Central memory CD8-positive, alpha-beta T cell (primary cell): ENCODE measurements at regions not wholly inside any gene's neighbourhood (a gene's known extent, or its start where the extent isn't known, plus 50 kb on each side); places are given as distances from the start of the nearest gene placed in this dataset.

ENCODE experiments used
- ATAC-seq: fragments of 150-1000 bp; cut with Tn5 transposase; replicated peaks from 2 replicates; pipeline ENCODE4 v1.10.0; 2022; ENCODE audit warnings: mild to moderate bottlenecking, moderate FRiP score, moderate number of reproducible peaks; ENCODE audit not compliant: poor library complexity, severe bottlenecking; ENCODE audit errors: extremely low read depth
- DNase-seq, 2 donors: peaks; one replicate each; pipeline ENCODE4 v3.0.0; 2021; ENCODE audit warnings: low spot score in 2 of 2
- H3K27ac Mint-ChIP-seq: one replicate; pipeline ENCODE4 v1.8.0; 2022; ENCODE audit warnings: low read depth, mild to moderate bottlenecking, moderate library complexity, mixed read lengths
- H3K27me3 Mint-ChIP-seq: one replicate; pipeline ENCODE4 v1.8.0; 2022; ENCODE audit warnings: mixed read lengths
- H3K36me3 Mint-ChIP-seq: one replicate; pipeline ENCODE4 v1.8.0; 2022; ENCODE audit warnings: mild to moderate bottlenecking, moderate library complexity, mixed read lengths; ENCODE audit not compliant: insufficient read depth
- H3K4me1 Mint-ChIP-seq: one replicate; pipeline ENCODE4 v1.8.0; 2022; ENCODE audit warnings: mixed read lengths
- H3K4me3 Mint-ChIP-seq: one replicate; pipeline ENCODE4 v1.8.0; 2022; ENCODE audit warnings: mild to moderate bottlenecking, moderate library complexity, mixed read lengths
- H3K9me3 Mint-ChIP-seq: one replicate; pipeline ENCODE4 v1.8.0; 2022; ENCODE audit warnings: mixed read lengths

GRCh38 chr14:53879022-53879686 lies 77.5 kb downstream of the BMP4 start:
- Mint-ChIP-seq H3K36me3 (no peaks in the 10 kb centered on the region), H3K4me3 (no peak overlapping the region), H3K27ac (no peak overlapping the region), H3K27me3 (no peaks in the 10 kb centered on the region), H3K9me3 (peaks cover 10% of the 10 kb centered on the region), H3K4me1 (no peaks in the 10 kb centered on the region)
- no peak for DNase-seq
- ATAC-seq, result no peak

GRCh38 chr14:53875324-53875897 lies 81.2 kb downstream of the BMP4 start:
- Mint-ChIP-seq H3K9me3 (peaks cover 19% of the 10 kb centered on the region), H3K36me3 (no peaks in the 10 kb centered on the region), H3K4me1 (no peaks in the 10 kb centered on the region), H3K27ac (no peak overlapping the region), H3K4me3 (no peak overlapping the region), H3K27me3 (no peaks in the 10 kb centered on the region)
- ATAC-seq (no peak), DNase-seq (no peak)

- H3K27ac Mint-ChIP-seq, result no peak overlapping the region
- H3K9me3 Mint-ChIP-seq, result peaks cover 24% of the 10 kb centered on the region
- DNase-seq (no peak), ATAC-seq (no peak)
- H3K27me3 Mint-ChIP-seq, result no peaks in the 10 kb centered on the region
- no peaks in the 10 kb centered on the region for H3K36me3 Mint-ChIP-seq
- no peaks in the 10 kb centered on the region for H3K4me1 Mint-ChIP-seq
- H3K4me3 Mint-ChIP-seq, result no peak overlapping the region
Measured at GRCh38 chr14:53874704-53875103, 81.9 kb downstream of the BMP4 start.

GRCh38 chr14:53872681-53873089 lies 83.9 kb downstream of the BMP4 start:
- no peaks in the 10 kb centered on the region for H3K4me1 Mint-ChIP-seq
- DNase-seq, result no peak
- no peaks in the 10 kb centered on the region for H3K36me3 Mint-ChIP-seq
- H3K4me3 Mint-ChIP-seq, result no peak overlapping the region
- H3K9me3 Mint-ChIP-seq, result peaks cover 28% of the 10 kb centered on the region
- no peak overlapping the region for H3K27ac Mint-ChIP-seq
- no peak for ATAC-seq
- no peaks in the 10 kb centered on the region for H3K27me3 Mint-ChIP-seq

- ATAC-seq, result no peak
- Mint-ChIP-seq H3K4me3 (no peak overlapping the region), H3K27me3 (no peaks in the 10 kb centered on the region), H3K9me3 (peaks cover 26% of the 10 kb centered on the region), H3K36me3 (no peaks in the 10 kb centered on the region), H3K4me1 (no peaks in the 10 kb centered on the region), H3K27ac (no peak overlapping the region)
- no peak for DNase-seq
Measured at GRCh38 chr14:53871951-53872350, 84.7 kb downstream of the BMP4 start.

- Mint-ChIP-seq H3K36me3 (no peaks in the 10 kb centered on the region), H3K4me3 (no peak overlapping the region), H3K9me3 (peaks cover 18% of the 10 kb centered on the region), H3K27ac (no peak overlapping the region), H3K4me1 (no peaks in the 10 kb centered on the region), H3K27me3 (no peaks in the 10 kb centered on the region)
- no peak for ATAC-seq
- DNase-seq, result no peak
Measured at GRCh38 chr14:53871011-53871410, 85.6 kb downstream of the BMP4 start.

GRCh38 chr14:53865711-53866110 lies 90.9 kb downstream of the BMP4 start:
- no peaks in the 10 kb centered on the region for H3K4me1 Mint-ChIP-seq
- no peaks in the 10 kb centered on the region for H3K27me3 Mint-ChIP-seq
- peaks cover 11% of the 10 kb centered on the region for H3K9me3 Mint-ChIP-seq
- H3K27ac Mint-ChIP-seq, result no peak overlapping the region
- no peak overlapping the region for H3K4me3 Mint-ChIP-seq
- ATAC-seq (no peak), DNase-seq (no peak)
- H3K36me3 Mint-ChIP-seq, result no peaks in the 10 kb centered on the region

- Mint-ChIP-seq H3K36me3 (no peaks in the 10 kb centered on the region), H3K4me1 (no peaks in the 10 kb centered on the region), H3K27me3 (no peaks in the 10 kb centered on the region), H3K9me3 (peaks cover 5% of the 10 kb centered on the region), H3K27ac (no peak overlapping the region), H3K4me3 (no peak overlapping the region)
- no peak for DNase-seq
- ATAC-seq, result no peak
Measured at GRCh38 chr14:53861781-53862180, 94.8 kb downstream of the BMP4 start.

- Mint-ChIP-seq H3K36me3 (no peaks in the 10 kb centered on the region), H3K9me3 (peaks cover 15% of the 10 kb centered on the region), H3K4me1 (no peaks in the 10 kb centered on the region), H3K27me3 (no peaks in the 10 kb centered on the region), H3K27ac (no peak overlapping the region), H3K4me3 (no peak overlapping the region)
- ATAC-seq (no peak), DNase-seq (no peak)
Measured at GRCh38 chr14:53858345-53858684, 98.3 kb downstream of the BMP4 start.

GRCh38 chr14:53857625-53858344 lies 98.8 kb downstream of the BMP4 start:
- no peaks in the 10 kb centered on the region for H3K4me1 Mint-ChIP-seq
- peaks cover 15% of the 10 kb centered on the region for H3K9me3 Mint-ChIP-seq
- H3K4me3 Mint-ChIP-seq, result no peak overlapping the region
- H3K27me3 Mint-ChIP-seq, result no peaks in the 10 kb centered on the region
- DNase-seq (no peak), ATAC-seq (no peak)
- no peaks in the 10 kb centered on the region for H3K36me3 Mint-ChIP-seq
- no peak overlapping the region for H3K27ac Mint-ChIP-seq

- no peaks in the 10 kb centered on the region for H3K36me3 Mint-ChIP-seq
- H3K27me3 Mint-ChIP-seq, result no peaks in the 10 kb centered on the region
- no peak overlapping the region for H3K4me3 Mint-ChIP-seq
- ATAC-seq, result no peak
- no peak overlapping the region for H3K27ac Mint-ChIP-seq
- peaks cover 20% of the 10 kb centered on the region for H3K9me3 Mint-ChIP-seq
- H3K4me1 Mint-ChIP-seq, result no peaks in the 10 kb centered on the region
- DNase-seq, result no peak
Measured at GRCh38 chr14:53855574-53855973, 101.1 kb downstream of the BMP4 start.

GRCh38 chr14:53855127-53855526 lies 101.5 kb downstream of the BMP4 start:
- Mint-ChIP-seq H3K27ac (no peak overlapping the region), H3K36me3 (no peaks in the 10 kb centered on the region), H3K4me3 (no peak overlapping the region), H3K4me1 (no peaks in the 10 kb centered on the region), H3K27me3 (no peaks in the 10 kb centered on the region), H3K9me3 (peaks cover 24% of the 10 kb centered on the region)
- DNase-seq (no peak), ATAC-seq (no peak)

- no peaks in the 10 kb centered on the region for H3K4me1 Mint-ChIP-seq
- ATAC-seq (no peak), DNase-seq (no peak)
- no peaks in the 10 kb centered on the region for H3K36me3 Mint-ChIP-seq
- no peak overlapping the region for H3K27ac Mint-ChIP-seq
- H3K4me3 Mint-ChIP-seq, result no peak overlapping the region
- peaks cover 19% of the 10 kb centered on the region for H3K9me3 Mint-ChIP-seq
- no peaks in the 10 kb centered on the region for H3K27me3 Mint-ChIP-seq
Measured at GRCh38 chr14:53851394-53852090, 105.1 kb downstream of the BMP4 start.
